Loucy (cell line): ENCODE measurements at regions not wholly inside any gene's neighbourhood (a gene's known extent, or its start where the extent isn't known, plus 50 kb on each side); places are given as distances from the start of the nearest gene placed in this dataset.

Experiments used
- H2AFZ ChIP-seq: fragments of 200-600 bp; sonication (generic); 2 replicates; pipeline ENCODE4 v1.6.0; 2016; ENCODE audit warnings: antibody characterized with exemption, mild to moderate bottlenecking, low read length, moderate library complexity
- H3F3A ChIP-seq: fragments of 200-600 bp; 2 replicates; pipeline ENCODE4 v1.6.0; 2016; ENCODE audit warnings: antibody characterized with exemption, low read depth, mild to moderate bottlenecking
- H3K27me3 ChIP-seq: fragments of 200-600 bp; sonication (generic); 2 replicates; pipeline ENCODE4 v1.6.1; 2014; ENCODE audit warnings: low read length, mild to moderate bottlenecking; ENCODE audit not compliant: insufficient read depth, poor library complexity, severe bottlenecking
- H3K36me3 ChIP-seq: fragments of 200-600 bp; sonication (generic); 2 replicates; pipeline ENCODE4 v1.6.1; 2016; ENCODE audit warnings: low read length; ENCODE audit not compliant: insufficient read depth
- H3K4me1 ChIP-seq: fragments of 200-600 bp; sonication (generic); 2 replicates; pipeline ENCODE4 v1.5.1; 2014; ENCODE audit warnings: low read length, mild to moderate bottlenecking; ENCODE audit not compliant: insufficient read depth, poor library complexity, severe bottlenecking
- H3K4me2 ChIP-seq: fragments of 200-600 bp; sonication (generic); 2 replicates; pipeline ENCODE4 v1.6.0; 2014; ENCODE audit warnings: antibody characterized with exemption, low read length, low read depth, mild to moderate bottlenecking; ENCODE audit not compliant: poor library complexity, severe bottlenecking
- H3K4me3 ChIP-seq: fragments of 200-600 bp; sonication (generic); 2 replicates; pipeline ENCODE4 v1.5.1; 2014; ENCODE audit warnings: low read length, mild to moderate bottlenecking, mixed read lengths; ENCODE audit not compliant: poor library complexity, severe bottlenecking
- H3K79me2 ChIP-seq: fragments of 200-600 bp; sonication (generic); 2 replicates; pipeline ENCODE4 v1.6.1; 2014; ENCODE audit warnings: low read length; ENCODE audit not compliant: insufficient read depth
- H3K9ac ChIP-seq: fragments of 200-600 bp; sonication (generic); 2 replicates; pipeline ENCODE4 v1.6.0; 2014; ENCODE audit warnings: mild to moderate bottlenecking, low read depth, low read length, moderate library complexity; ENCODE audit not compliant: poor library complexity, severe bottlenecking
- H3K9me2 ChIP-seq: fragments of 200-600 bp; sonication (generic); replicated peaks from 2 replicates; pipeline ENCODE4 v1.6.1; 2016; ENCODE audit warnings: low read depth, low read length, mixed read lengths
- H3K9me3 ChIP-seq: fragments of 200-600 bp; sonication (generic); 2 replicates; pipeline ENCODE4 v1.6.1; 2014; ENCODE audit warnings: mild to moderate bottlenecking, antibody characterized with exemption, low read length, low read depth; ENCODE audit not compliant: insufficient read depth
- H4K20me1 ChIP-seq: fragments of 200-600 bp; sonication (generic); 2 replicates; pipeline ENCODE4 v1.6.0; 2014; ENCODE audit warnings: antibody characterized with exemption, low read length, mild to moderate bottlenecking; ENCODE audit not compliant: insufficient read depth, poor library complexity, severe bottlenecking
- CTCF ChIP-seq: fragments of 200-600 bp; sonication (generic); conservative IDR thresholded peaks from 2 replicates; pipeline ENCODE4 v1.5.1; 2014; ENCODE audit warnings: mild to moderate bottlenecking, antibody characterized with exemption, low read length
- EZH2phosphoT487 ChIP-seq: fragments of 200-600 bp; IDR thresholded peaks from 2 replicates; pipeline ENCODE4 v1.6.1; 2018; ENCODE audit warnings: antibody characterized with exemption, mild to moderate bottlenecking, moderate library complexity, borderline replicate concordance

GRCh38 chr4:136357556-136357955, 1174.7 kb downstream of the PCDH18 start:
- no peaks in the 10 kb centered on the region for H3K9me3 ChIP-seq
- H3K4me2 ChIP-seq = no peak overlapping the region
- no peaks in the 10 kb centered on the region for H3F3A ChIP-seq
- no peaks in the 10 kb centered on the region for H3K36me3 ChIP-seq
- no peaks in the 10 kb centered on the region for H3K79me2 ChIP-seq
- TF ChIP-seq EZH2phosphoT487 = no peak
- TF ChIP-seq CTCF = no peak
- no peaks in the 10 kb centered on the region for H3K9me2 ChIP-seq
- no peak overlapping the region for H3K4me3 ChIP-seq
- no peaks in the 10 kb centered on the region for H3K4me1 ChIP-seq
- H3K9ac ChIP-seq = no peak overlapping the region
- H3K27me3 ChIP-seq = no peaks in the 10 kb centered on the region
- H2AFZ ChIP-seq = no peak overlapping the region
- no peaks in the 10 kb centered on the region for H4K20me1 ChIP-seq

DNA sequence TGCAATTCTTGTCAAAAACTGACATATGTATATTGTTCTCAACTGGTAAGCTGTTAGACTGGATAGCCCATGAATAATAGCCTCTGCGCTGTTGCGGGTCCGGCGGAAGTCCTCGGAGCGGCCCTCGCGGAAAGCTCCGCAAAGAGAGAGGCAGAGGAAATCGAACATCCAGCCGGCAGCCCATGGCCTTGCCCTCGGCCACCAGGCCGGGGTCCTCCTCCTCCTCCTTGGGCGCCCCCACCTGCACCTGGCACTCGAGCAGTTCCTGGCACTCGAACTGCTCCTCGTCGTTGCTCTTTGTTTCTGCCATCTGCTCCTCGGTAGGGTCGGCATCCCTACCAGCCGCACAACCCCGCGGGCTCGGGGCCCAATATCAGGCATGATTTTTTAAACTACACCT, 1176.3 kb downstream of the PCDH18 start:
- no peaks in the 10 kb centered on the region for H3K4me1 ChIP-seq
- H3K36me3 ChIP-seq = no peaks in the 10 kb centered on the region
- H3K79me2 ChIP-seq = no peaks in the 10 kb centered on the region
- H3K9me2 ChIP-seq = no peaks in the 10 kb centered on the region
- no peaks in the 10 kb centered on the region for H3F3A ChIP-seq
- H3K9ac ChIP-seq = no peak overlapping the region
- no peak for TF ChIP-seq CTCF
- no peak for TF ChIP-seq EZH2phosphoT487
- no peaks in the 10 kb centered on the region for H3K27me3 ChIP-seq
- H2AFZ ChIP-seq = no peak overlapping the region
- no peak overlapping the region for H3K4me3 ChIP-seq
- no peaks in the 10 kb centered on the region for H3K9me3 ChIP-seq
- no peak overlapping the region for H3K4me2 ChIP-seq
- H4K20me1 ChIP-seq = no peaks in the 10 kb centered on the region

DNA sequence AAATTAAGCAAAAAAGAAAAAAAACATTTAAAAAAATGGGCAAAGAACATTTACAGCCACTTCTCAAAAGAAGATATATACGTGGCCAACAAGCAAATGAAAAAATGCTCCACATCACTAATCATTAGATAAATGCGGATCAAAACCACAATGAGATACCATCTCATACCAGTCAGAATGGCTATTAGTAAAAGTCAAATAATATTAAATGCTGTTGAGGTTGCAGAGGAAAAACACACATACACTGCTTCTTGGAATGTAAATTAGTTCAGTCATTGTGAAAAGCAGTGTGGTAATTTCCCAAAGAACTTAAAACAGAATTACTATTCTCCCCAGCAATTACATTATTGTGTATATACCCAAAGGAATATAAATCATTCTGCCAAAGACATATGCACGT, 1189.0 kb downstream of the PCDH18 start:
- H3K4me3 ChIP-seq = no peak overlapping the region
- no peaks in the 10 kb centered on the region for H3K9me2 ChIP-seq
- H3K79me2 ChIP-seq = no peaks in the 10 kb centered on the region
- no peaks in the 10 kb centered on the region for H3K27me3 ChIP-seq
- TF ChIP-seq CTCF = no peak
- no peak for TF ChIP-seq EZH2phosphoT487
- H3F3A ChIP-seq = no peaks in the 10 kb centered on the region
- no peak overlapping the region for H3K9ac ChIP-seq
- no peak overlapping the region for H2AFZ ChIP-seq
- no peaks in the 10 kb centered on the region for H4K20me1 ChIP-seq
- no peaks in the 10 kb centered on the region for H3K9me3 ChIP-seq
- H3K36me3 ChIP-seq = no peaks in the 10 kb centered on the region
- H3K4me2 ChIP-seq = no peak overlapping the region
- no peaks in the 10 kb centered on the region for H3K4me1 ChIP-seq
